NOMO-1 (cell line): ENCODE measurements at regions not wholly inside any gene's neighbourhood (a gene's known extent, or its start where the extent isn't known, plus 50 kb on each side); places are given as distances from the start of the nearest gene placed in this dataset.
"Not testable (repeated sequence)": the region's sequence is repeated elsewhere in the genome, so short reads cannot be mapped to it uniquely, and the experiment has no call there.

ENCODE experiments used
- DNase-seq, 2 experiments: peaks; one replicate each; lab custom pipeline; 2025; ENCODE audit not compliant: unreplicated experiment in 2 of 2; lab: John Stamatoyannopoulos, UW

GRCh38 chr12:31906557-31907301, 52.5 kb upstream of the RESF1 start:
- DNase-seq: peak; percentile 82 to 95

- no peak for DNase-seq
Measured at GRCh38 chr12:31903025-31903424, 56.2 kb upstream of the RESF1 start.

GRCh38 chr12:31900271-31900670, 58.9 kb upstream of the RESF1 start:
- no peak for DNase-seq

GRCh38 chr12:31899109-31899508, 60.1 kb upstream of the RESF1 start:
- no peak for DNase-seq

- DNase-seq: no peak
Measured at GRCh38 chr12:31897781-31898503, 61.3 kb upstream of the RESF1 start.

GRCh38 chr12:31897092-31897491, 62.1 kb upstream of the RESF1 start:
- not testable (repeated sequence) for DNase-seq

- peak; percentile 65 to 85 for DNase-seq
Measured at GRCh38 chr12:31896514-31897039, 62.6 kb upstream of the RESF1 start.

- no peak for DNase-seq
Measured at GRCh38 chr12:31895449-31896150, 63.6 kb upstream of the RESF1 start.

- peak; percentile 38 to 63 for DNase-seq
Measured at GRCh38 chr12:31890295-31891285, 68.6 kb upstream of the RESF1 start.

GRCh38 chr12:31887109-31887811, 72.0 kb upstream of the RESF1 start:
- DNase-seq: peak in 1 of 2 experiments; percentile 35

- DNase-seq: not testable (repeated sequence)
Measured at GRCh38 chr12:31882682-31883081, 76.5 kb upstream of the RESF1 start.

GRCh38 chr12:31880340-31880739, 78.9 kb upstream of the RESF1 start:
- no peak for DNase-seq

GRCh38 chr12:31877884-31878283, 81.3 kb upstream of the RESF1 start:
- no peak for DNase-seq

- DNase-seq: peak in 1 of 2 experiments; percentile 30
Measured at GRCh38 chr12:31876568-31877424, 82.4 kb upstream of the RESF1 start.

GRCh38 chr12:31875609-31875964, 83.6 kb upstream of the RESF1 start:
- no peak for DNase-seq

GRCh38 chr12:31874961-31875608, 84.1 kb upstream of the RESF1 start:
- no peak for DNase-seq

- DNase-seq: no peak
Measured at GRCh38 chr12:31872831-31873604, 86.2 kb upstream of the RESF1 start.
